Stimulated activated naive CD8-positive, alpha-beta T cell treated with anti-CD3 and anti-CD28 coated beads, Interleukin-15, Interleukin-2, amounts not matched to agents 100 ng/mL and 50 ng/mL, for 24 hours (primary cell): ENCODE measurements at regions not wholly inside any gene's neighbourhood (a gene's known extent, or its start where the extent isn't known, plus 50 kb on each side); places are given as distances from the start of the nearest gene placed in this dataset.
"Not testable (repeated sequence)": the region's sequence is repeated elsewhere in the genome, so short reads cannot be mapped to it uniquely, and the experiment has no call there.

Experiments
- H3K27ac Mint-ChIP-seq: one replicate; pipeline ENCODE4 v1.8.0; 2021; ENCODE audit warnings: mild to moderate bottlenecking, mixed read lengths
- H3K27me3 Mint-ChIP-seq: one replicate; pipeline ENCODE4 v1.8.0; 2021; ENCODE audit warnings: mixed read lengths
- H3K36me3 Mint-ChIP-seq: one replicate; pipeline ENCODE4 v1.8.0; 2021; ENCODE audit warnings: low read depth, mixed read lengths
- H3K4me1 Mint-ChIP-seq: one replicate; pipeline ENCODE4 v1.8.0; 2021; ENCODE audit warnings: low read depth, mixed read lengths
- H3K4me3 Mint-ChIP-seq: one replicate; pipeline ENCODE4 v1.8.0; 2021; ENCODE audit warnings: mild to moderate bottlenecking, mixed read lengths
- H3K9me3 Mint-ChIP-seq: one replicate; pipeline ENCODE4 v1.8.0; 2021; ENCODE audit warnings: mixed read lengths

- no peak overlapping the region for H3K27ac Mint-ChIP-seq
- peaks cover 6% of the 10 kb centered on the region for H3K27me3 Mint-ChIP-seq
- no peaks in the 10 kb centered on the region for H3K36me3 Mint-ChIP-seq
- H3K4me1 Mint-ChIP-seq, result no peaks in the 10 kb centered on the region
- no peaks in the 10 kb centered on the region for H3K9me3 Mint-ChIP-seq
- H3K4me3 Mint-ChIP-seq, result no peak overlapping the region
Observed at GRCh38 chr5:67732921-67733320, 482.6 kb upstream of the PIK3R1 start.

DNA sequence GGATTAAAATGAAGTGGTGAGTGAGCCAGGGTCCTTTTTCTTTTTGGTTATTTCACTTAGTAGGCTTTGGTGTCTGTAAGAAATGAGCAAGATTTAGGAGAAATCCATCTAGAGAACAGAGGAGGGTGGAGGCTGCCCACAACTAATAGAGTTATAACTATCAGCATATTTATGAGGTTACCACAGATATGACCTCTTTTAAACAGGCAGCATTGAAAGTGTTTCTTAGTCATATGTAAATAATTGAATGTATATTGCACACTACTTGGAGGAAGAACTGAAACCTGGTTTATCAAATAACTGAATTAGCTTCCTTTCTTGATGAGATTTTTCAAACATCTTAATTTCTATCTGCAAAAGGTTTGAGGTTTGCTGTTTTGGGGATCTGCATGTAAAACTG lies 483.1 kb upstream of the PIK3R1 start:
- H3K36me3 Mint-ChIP-seq, result no peaks in the 10 kb centered on the region
- H3K9me3 Mint-ChIP-seq, result no peaks in the 10 kb centered on the region
- no peaks in the 10 kb centered on the region for H3K4me1 Mint-ChIP-seq
- no peak overlapping the region for H3K27ac Mint-ChIP-seq
- H3K27me3 Mint-ChIP-seq, result peaks cover 6% of the 10 kb centered on the region
- H3K4me3 Mint-ChIP-seq, result no peak overlapping the region

DNA sequence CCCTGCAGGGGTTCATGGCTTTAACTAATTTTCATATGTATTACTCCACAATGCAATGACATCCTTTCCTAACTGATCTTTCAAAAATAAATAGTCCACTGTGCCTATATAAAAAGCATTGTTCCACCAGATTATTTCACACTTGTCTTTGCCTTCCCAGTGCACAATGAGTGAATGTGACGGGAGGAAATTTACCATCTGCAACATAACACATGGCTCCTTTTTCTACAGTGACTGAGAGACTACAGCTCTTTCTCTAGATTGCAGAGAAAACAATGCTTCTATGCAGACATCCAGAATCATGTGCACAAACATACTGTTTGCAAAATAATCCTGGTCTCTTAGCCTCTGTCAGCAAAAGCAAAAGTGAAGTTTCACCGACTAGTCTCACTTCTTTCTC lies 483.7 kb upstream of the PIK3R1 start:
- Mint-ChIP-seq H3K27me3 (peaks cover 6% of the 10 kb centered on the region), H3K9me3 (no peaks in the 10 kb centered on the region), H3K4me3 (no peak overlapping the region), H3K27ac (no peak overlapping the region), H3K36me3 (no peaks in the 10 kb centered on the region), H3K4me1 (no peaks in the 10 kb centered on the region)

DNA sequence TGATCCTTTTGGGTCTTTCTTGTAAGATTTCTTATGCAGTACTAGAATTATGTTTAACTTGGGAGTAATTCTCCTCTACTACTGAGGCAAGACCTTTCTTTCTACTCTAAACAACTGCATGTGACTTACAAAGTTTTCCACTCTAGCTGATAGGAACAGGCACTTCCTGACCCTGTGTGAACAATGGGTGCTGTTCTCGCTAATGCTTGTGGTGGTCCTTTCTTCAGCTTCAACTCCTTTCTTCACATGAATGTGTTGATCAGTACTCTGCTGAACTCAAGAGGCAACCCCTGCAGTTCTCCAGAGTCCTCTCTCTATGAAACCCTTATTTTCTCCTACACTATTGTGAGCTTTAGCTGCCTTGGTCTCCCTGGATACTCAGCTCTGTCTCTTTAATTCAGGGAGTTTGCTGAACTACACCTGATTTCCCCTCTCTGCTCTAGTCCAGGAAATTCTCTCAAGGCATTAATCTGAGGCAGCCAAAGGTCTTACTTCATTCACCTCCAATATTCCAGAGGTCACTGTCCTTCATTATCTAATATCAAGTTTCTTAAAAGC lies 484.6 kb upstream of the PIK3R1 start:
- Mint-ChIP-seq H3K9me3 (no peaks in the 10 kb centered on the region), H3K27ac (no peak overlapping the region), H3K36me3 (no peaks in the 10 kb centered on the region), H3K27me3 (peaks cover 6% of the 10 kb centered on the region), H3K4me3 (no peak overlapping the region), H3K4me1 (no peaks in the 10 kb centered on the region)

DNA sequence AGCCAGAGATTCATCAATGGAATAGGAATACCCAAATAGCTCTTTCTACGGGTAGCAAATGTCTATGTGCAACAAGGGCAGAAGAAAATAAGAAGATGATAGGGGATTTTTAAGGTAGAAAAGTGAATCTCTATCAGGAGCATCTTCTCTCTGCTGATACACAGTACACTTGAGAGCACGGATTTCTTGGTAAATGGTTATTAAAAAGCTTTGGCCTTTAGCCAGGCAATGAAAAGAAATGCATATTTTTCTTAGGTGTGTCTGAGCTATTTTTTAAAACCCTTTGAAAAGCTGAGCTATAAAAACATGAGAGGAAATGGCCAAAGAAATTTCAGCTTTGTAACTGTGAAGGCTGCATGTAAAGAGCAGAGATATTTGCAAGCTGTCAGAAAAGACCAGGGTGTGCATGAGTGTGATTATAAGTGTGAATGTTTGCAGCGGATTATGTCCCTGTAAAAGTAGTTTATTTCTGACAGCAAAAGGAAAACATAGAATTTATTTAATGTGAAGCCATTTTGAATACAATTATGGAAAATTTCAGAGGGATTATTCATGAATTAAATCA lies 487.1 kb upstream of the PIK3R1 start:
- Mint-ChIP-seq H3K4me3 (no peak overlapping the region), H3K36me3 (no peaks in the 10 kb centered on the region), H3K9me3 (no peaks in the 10 kb centered on the region), H3K27me3 (no peaks in the 10 kb centered on the region), H3K4me1 (no peaks in the 10 kb centered on the region), H3K27ac (no peak overlapping the region)

GRCh38 chr5:67725604-67726003 lies 490.0 kb upstream of the PIK3R1 start:
- no peaks in the 10 kb centered on the region for H3K9me3 Mint-ChIP-seq
- no peaks in the 10 kb centered on the region for H3K27me3 Mint-ChIP-seq
- no peaks in the 10 kb centered on the region for H3K4me1 Mint-ChIP-seq
- H3K4me3 Mint-ChIP-seq, result no peak overlapping the region
- no peak overlapping the region for H3K27ac Mint-ChIP-seq
- no peaks in the 10 kb centered on the region for H3K36me3 Mint-ChIP-seq

DNA sequence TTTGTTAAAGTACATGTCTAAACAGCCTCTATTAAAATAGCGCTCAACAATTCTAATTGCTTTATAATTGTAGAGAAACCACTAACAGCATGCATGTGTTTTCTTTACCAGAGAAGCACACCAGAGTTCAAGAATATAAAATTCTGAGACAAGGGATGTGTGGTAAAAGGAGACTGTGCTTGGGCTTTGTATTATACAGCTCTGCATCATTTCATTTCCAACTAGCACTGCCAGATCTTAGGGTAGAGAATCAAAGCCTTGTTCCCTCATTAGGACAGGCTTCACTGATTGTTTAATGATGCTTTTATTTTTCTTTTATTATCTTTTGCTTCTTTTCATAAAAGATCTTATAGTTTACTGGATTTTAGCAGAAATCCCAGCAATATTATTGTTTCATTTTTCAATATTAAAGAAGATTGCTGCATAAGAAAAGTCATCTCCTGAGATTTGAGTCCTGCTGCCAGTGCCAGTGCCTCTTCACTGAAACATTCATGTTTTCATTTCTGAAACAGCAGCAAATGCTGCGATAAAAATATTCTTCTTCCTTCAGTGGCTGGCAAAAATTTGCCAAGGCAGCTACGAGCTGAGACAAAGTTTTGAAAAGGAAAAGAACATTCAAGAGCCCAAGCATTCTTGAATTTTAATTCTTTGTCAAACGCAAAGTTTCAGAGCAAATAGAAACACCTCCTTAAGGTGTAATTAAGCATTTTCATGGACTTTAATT lies 491.0 kb upstream of the PIK3R1 start:
- Mint-ChIP-seq H3K9me3 (no peaks in the 10 kb centered on the region), H3K36me3 (no peaks in the 10 kb centered on the region), H3K27me3 (no peaks in the 10 kb centered on the region), H3K4me1 (no peaks in the 10 kb centered on the region), H3K4me3 (no peak overlapping the region), H3K27ac (no peak overlapping the region)

- Mint-ChIP-seq H3K4me3 (no peak overlapping the region), H3K36me3 (no peaks in the 10 kb centered on the region), H3K27me3 (no peaks in the 10 kb centered on the region), H3K9me3 (no peaks in the 10 kb centered on the region), H3K27ac (no peak overlapping the region), H3K4me1 (no peaks in the 10 kb centered on the region)
Observed at GRCh38 chr5:67723873-67724272, 491.7 kb upstream of the PIK3R1 start.

DNA sequence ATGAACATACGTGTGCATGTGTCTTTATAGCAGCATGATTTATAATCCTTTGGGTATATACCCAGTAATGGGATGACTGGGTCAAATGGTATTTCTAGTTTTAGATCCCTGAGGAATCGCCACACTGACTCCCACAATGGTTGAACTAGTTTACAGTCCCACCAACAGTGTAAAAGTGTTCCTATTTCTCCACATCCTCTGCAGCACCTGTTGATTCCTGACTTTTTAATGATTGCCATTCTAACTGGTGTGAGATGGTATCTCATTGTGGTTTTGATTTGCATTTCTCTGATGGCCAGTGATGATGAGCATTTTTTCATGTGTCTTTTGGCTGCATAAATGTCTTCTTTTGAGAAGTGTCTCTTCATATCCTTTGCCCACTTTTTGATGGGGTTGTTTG lies 493.0 kb upstream of the PIK3R1 start:
- not testable (repeated sequence) for H3K27ac Mint-ChIP-seq, H3K27me3 Mint-ChIP-seq, H3K9me3 Mint-ChIP-seq, H3K4me3 Mint-ChIP-seq, H3K36me3 Mint-ChIP-seq, H3K4me1 Mint-ChIP-seq

- Mint-ChIP-seq H3K27me3 (no peaks in the 10 kb centered on the region), H3K9me3 (no peaks in the 10 kb centered on the region), H3K4me1 (no peaks in the 10 kb centered on the region), H3K27ac (no peak overlapping the region), H3K36me3 (no peaks in the 10 kb centered on the region), H3K4me3 (no peak overlapping the region)
Observed at GRCh38 chr5:67720162-67720772, 495.3 kb upstream of the PIK3R1 start.

- peaks cover 4% of the 10 kb centered on the region for H3K27me3 Mint-ChIP-seq
- no peaks in the 10 kb centered on the region for H3K36me3 Mint-ChIP-seq
Observed at GRCh38 chr5:67702008-67702407, 505.4 kb upstream of the CD180 start.

GRCh38 chr5:67699560-67699959 lies 503.0 kb upstream of the CD180 start:
- Mint-ChIP-seq H3K4me1 (no peaks in the 10 kb centered on the region), H3K27me3 (peaks cover 4% of the 10 kb centered on the region), H3K4me3 (no peak overlapping the region), H3K36me3 (no peaks in the 10 kb centered on the region), H3K9me3 (peaks cover 12% of the 10 kb centered on the region), H3K27ac (no peak overlapping the region)

More at GRCh38 chr5:67702008-67702407, 505.4 kb upstream of the CD180 start:
- no peak overlapping the region for H3K27ac Mint-ChIP-seq
- peaks cover 16% of the 10 kb centered on the region for H3K9me3 Mint-ChIP-seq
- H3K4me3 Mint-ChIP-seq, result no peak overlapping the region
- no peaks in the 10 kb centered on the region for H3K4me1 Mint-ChIP-seq

GRCh38 chr5:67696446-67696845 lies 499.8 kb upstream of the CD180 start:
- no peaks in the 10 kb centered on the region for H3K9me3 Mint-ChIP-seq
- no peaks in the 10 kb centered on the region for H3K4me1 Mint-ChIP-seq
- no peak overlapping the region for H3K4me3 Mint-ChIP-seq
- no peaks in the 10 kb centered on the region for H3K36me3 Mint-ChIP-seq
- H3K27me3 Mint-ChIP-seq, result no peaks in the 10 kb centered on the region
- H3K27ac Mint-ChIP-seq, result no peak overlapping the region

DNA sequence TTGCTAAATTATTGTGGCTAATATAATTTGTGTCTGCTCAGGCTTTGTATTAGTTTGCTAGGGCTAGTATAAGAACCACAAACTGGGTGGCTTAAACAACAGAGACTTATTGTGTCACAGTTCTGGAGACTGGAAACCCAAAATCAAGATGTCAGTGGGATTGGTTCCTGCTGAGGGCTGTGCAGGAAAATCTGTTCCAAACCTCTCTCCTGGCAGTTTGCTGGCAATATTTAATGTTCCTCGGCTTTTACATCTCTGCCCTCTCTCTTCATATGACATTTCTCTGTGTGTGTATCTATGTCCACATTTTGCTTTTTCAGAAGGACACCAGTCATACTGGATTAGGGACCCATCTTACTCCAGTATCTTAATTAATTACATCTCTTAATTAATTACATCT lies 498.8 kb upstream of the CD180 start:
- Mint-ChIP-seq H3K27me3 (no peaks in the 10 kb centered on the region), H3K9me3 (no peaks in the 10 kb centered on the region), H3K36me3 (no peaks in the 10 kb centered on the region), H3K27ac (no peak overlapping the region), H3K4me1 (no peaks in the 10 kb centered on the region), H3K4me3 (no peak overlapping the region)

DNA sequence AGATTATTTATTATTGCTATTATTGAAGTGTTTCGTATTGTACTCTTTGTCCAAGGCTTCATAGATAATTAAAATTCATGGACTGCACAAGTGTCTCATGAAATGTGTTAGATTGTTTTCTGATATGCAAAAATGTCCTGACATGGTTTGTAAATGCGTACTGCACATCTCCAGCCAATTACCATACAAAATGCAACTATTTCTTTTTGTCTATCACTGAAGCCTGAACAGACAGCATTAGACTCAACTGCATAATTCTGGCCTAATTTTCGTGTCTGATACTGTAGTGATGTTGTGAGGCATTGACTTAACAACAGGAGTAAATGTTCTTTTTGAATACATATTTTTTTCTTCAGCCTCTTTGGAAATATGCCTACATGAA lies 498.2 kb upstream of the CD180 start:
- H3K27me3 Mint-ChIP-seq, result no peaks in the 10 kb centered on the region
- no peak overlapping the region for H3K4me3 Mint-ChIP-seq
- H3K9me3 Mint-ChIP-seq, result no peaks in the 10 kb centered on the region
- no peaks in the 10 kb centered on the region for H3K4me1 Mint-ChIP-seq
- no peaks in the 10 kb centered on the region for H3K36me3 Mint-ChIP-seq
- H3K27ac Mint-ChIP-seq, result no peak overlapping the region
